ENCODE measurements at regions not wholly inside any gene's neighbourhood (a gene's known extent, or its start where the extent isn't known, plus 50 kb on each side); places are given as distances from the start of the nearest gene placed in this dataset.
"Not testable (repeated sequence)": the region's sequence is repeated elsewhere in the genome, so short reads cannot be mapped to it uniquely, and the experiment has no call there.

DNA sequence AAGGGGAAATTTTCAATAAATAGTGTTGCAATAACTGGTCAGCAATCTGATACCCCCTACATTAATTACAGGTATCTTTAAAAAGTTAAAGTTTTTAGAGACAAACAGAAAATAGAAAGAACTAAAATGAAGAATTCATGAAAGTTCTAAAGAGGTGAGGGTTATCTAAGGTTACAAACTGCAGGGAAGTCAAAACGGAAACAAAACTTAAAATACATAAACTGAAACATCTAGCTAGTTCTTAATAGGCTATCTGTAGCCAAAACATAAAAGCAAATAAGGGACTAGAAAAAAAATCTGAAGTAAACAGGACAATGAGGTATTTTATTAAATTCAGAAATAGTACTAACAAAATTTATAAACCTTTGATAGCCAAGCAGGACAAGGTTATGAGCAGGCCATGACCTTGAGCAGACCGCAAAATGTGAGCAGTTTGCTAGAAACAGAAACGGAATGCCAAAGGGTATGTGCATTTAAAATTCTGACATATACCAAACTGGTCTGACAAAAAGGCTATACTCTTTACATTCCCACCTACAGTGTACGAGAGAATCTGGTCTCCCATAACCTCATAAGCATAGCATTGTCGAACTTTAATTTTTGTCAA is 56.9 kb upstream of the SRRM3 start:
- TF ChIP-seq, protein P1, sequence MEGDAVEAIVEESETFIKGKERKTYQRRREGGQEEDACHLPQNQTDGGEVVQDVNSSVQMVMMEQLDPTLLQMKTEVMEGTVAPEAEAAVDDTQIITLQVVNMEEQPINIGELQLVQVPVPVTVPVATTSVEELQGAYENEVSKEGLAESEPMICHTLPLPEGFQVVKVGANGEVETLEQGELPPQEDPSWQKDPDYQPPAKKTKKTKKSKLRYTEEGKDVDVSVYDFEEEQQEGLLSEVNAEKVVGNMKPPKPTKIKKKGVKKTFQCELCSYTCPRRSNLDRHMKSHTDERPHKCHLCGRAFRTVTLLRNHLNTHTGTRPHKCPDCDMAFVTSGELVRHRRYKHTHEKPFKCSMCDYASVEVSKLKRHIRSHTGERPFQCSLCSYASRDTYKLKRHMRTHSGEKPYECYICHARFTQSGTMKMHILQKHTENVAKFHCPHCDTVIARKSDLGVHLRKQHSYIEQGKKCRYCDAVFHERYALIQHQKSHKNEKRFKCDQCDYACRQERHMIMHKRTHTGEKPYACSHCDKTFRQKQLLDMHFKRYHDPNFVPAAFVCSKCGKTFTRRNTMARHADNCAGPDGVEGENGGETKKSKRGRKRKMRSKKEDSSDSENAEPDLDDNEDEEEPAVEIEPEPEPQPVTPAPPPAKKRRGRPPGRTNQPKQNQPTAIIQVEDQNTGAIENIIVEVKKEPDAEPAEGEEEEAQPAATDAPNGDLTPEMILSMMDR (IDR thresholded peaks at IDR 0.05): not testable (repeated sequence)
- TF ChIP-seq POLR2A (IDR thresholded peaks at IDR 0.05): not testable (repeated sequence)

Data from body of pancreas (tissue), 4 donors.